ENCODE measurements at regions not wholly inside any gene's neighbourhood (a gene's known extent, or its start where the extent isn't known, plus 50 kb on each side); places are given as distances from the start of the nearest gene placed in this dataset.

DNA sequence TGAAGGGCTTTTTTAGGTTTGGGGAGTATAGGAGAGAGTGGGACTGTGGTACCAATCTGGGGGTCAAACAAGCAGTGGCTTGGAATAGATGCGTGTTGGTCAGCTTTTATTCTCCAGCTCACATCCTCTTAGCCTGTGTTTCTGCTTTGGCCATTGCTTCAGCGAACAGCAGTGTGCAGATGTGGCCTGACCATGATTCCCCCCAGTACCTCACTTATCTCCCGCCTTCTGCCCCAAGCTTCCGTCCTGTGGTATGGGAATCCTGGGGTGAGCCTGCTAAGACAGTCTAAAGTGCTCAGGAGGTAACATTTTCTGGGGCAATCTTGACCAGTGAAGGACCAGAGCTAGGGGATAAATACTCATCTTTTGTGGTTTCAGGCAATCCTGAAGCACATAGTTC is 84.9 kb upstream of the TNP1 start:
- no peaks in the 10 kb centered on the region for H3K4me1 Mint-ChIP-seq (ENCODE audit: low read depth)
- TF ChIP-seq, protein P1, sequence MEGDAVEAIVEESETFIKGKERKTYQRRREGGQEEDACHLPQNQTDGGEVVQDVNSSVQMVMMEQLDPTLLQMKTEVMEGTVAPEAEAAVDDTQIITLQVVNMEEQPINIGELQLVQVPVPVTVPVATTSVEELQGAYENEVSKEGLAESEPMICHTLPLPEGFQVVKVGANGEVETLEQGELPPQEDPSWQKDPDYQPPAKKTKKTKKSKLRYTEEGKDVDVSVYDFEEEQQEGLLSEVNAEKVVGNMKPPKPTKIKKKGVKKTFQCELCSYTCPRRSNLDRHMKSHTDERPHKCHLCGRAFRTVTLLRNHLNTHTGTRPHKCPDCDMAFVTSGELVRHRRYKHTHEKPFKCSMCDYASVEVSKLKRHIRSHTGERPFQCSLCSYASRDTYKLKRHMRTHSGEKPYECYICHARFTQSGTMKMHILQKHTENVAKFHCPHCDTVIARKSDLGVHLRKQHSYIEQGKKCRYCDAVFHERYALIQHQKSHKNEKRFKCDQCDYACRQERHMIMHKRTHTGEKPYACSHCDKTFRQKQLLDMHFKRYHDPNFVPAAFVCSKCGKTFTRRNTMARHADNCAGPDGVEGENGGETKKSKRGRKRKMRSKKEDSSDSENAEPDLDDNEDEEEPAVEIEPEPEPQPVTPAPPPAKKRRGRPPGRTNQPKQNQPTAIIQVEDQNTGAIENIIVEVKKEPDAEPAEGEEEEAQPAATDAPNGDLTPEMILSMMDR (IDR thresholded peaks at IDR 0.05) = no peak
- no peaks in the 10 kb centered on the region for H3K36me3 Mint-ChIP-seq (ENCODE audit: low read depth)
- H3K27ac Mint-ChIP-seq = no peak overlapping the region
- no peak overlapping the region for H3K4me3 Mint-ChIP-seq
- DNase-seq = no peak
- H3K9me3 Mint-ChIP-seq = no peaks in the 10 kb centered on the region
- H3K27me3 Mint-ChIP-seq (ENCODE audit: insufficient read depth) = peaks cover 41% of the 10 kb centered on the region

DNA sequence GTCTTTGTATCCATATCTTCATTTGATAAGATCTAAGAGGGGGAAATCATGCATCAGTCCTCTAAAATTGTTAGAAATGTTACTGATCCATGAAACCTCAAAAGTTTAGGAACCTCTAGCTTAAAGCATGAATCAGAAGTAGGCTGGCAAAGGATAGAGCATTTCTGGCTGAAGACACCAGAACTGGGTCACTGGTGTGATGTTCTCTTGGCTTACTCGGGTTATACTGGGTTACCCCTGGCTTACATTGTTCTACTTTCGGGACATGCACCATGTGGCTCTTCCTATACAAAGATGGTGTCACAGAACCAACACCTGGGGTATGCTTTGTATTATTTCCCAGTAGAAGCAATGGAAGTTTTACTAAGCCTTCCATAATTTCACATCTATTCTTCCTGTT is 83.2 kb upstream of the TNP1 start:
- H3K4me1 Mint-ChIP-seq (ENCODE audit: low read depth) = no peaks in the 10 kb centered on the region
- H3K27ac Mint-ChIP-seq = no peak overlapping the region
- no peaks in the 10 kb centered on the region for H3K36me3 Mint-ChIP-seq (ENCODE audit: low read depth)
- H3K9me3 Mint-ChIP-seq = no peaks in the 10 kb centered on the region
- TF ChIP-seq, protein P1 (IDR thresholded peaks at IDR 0.05) = no peak
- H3K4me3 Mint-ChIP-seq = no peak overlapping the region
- no peak for DNase-seq
- peaks cover 39% of the 10 kb centered on the region for H3K27me3 Mint-ChIP-seq (ENCODE audit: insufficient read depth)

DNA sequence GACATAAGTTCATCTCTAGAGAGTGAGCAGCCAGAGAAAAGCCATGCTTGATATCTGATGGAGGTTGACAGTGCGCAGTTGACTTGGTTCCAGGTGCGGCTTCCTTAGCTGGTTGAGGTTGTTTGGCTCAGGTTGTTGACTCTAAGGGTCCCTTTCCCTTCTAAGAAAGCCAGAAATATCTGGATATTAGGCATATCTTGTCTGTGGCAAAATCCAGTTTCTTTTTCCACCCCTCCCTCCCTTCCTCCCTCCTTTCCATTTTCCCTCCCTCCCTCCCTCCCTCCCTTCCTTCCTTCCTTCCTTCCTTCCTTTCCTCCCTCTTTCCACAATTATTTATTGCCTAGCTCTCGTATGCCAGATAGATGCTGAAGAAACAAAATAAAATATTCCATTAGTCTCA is 82.6 kb upstream of the TNP1 start:
- no peak overlapping the region for H3K4me3 Mint-ChIP-seq
- H3K36me3 Mint-ChIP-seq (ENCODE audit: low read depth) = no peaks in the 10 kb centered on the region
- H3K4me1 Mint-ChIP-seq (ENCODE audit: low read depth) = no peaks in the 10 kb centered on the region
- H3K27me3 Mint-ChIP-seq (ENCODE audit: insufficient read depth) = peaks cover 45% of the 10 kb centered on the region
- no peak overlapping the region for H3K27ac Mint-ChIP-seq
- TF ChIP-seq, protein P1 (IDR thresholded peaks at IDR 0.05) = no peak
- no peaks in the 10 kb centered on the region for H3K9me3 Mint-ChIP-seq
- DNase-seq = no peak

DNA sequence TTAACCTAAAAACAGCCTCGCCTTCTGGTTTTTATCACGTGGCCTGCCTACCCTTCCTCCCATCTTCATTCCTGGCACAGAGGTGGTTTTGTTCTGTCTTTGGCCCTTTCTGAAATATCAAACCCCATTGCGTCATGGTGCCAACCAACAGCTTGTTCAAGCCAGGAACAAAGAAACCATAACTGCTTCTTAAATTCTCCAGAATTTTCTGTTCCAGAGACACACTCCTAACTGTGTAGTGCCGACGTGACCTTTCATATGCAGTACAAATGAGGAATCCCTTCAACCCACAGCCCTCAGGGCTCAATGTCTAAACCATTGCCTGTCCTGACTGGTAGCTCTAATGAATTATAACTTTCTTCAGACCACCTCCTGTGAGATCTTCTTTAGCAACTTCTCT is 82.2 kb upstream of the TNP1 start:
- Mint-ChIP-seq H3K4me1 (ENCODE audit: low read depth) (no peaks in the 10 kb centered on the region), H3K27me3 (ENCODE audit: insufficient read depth) (peaks cover 45% of the 10 kb centered on the region), H3K36me3 (ENCODE audit: low read depth) (no peaks in the 10 kb centered on the region), H3K4me3 (no peak overlapping the region), H3K9me3 (no peaks in the 10 kb centered on the region), H3K27ac (no peak overlapping the region)
- TF ChIP-seq, protein P1 (IDR thresholded peaks at IDR 0.05) = no peak
- no peak for DNase-seq

DNA sequence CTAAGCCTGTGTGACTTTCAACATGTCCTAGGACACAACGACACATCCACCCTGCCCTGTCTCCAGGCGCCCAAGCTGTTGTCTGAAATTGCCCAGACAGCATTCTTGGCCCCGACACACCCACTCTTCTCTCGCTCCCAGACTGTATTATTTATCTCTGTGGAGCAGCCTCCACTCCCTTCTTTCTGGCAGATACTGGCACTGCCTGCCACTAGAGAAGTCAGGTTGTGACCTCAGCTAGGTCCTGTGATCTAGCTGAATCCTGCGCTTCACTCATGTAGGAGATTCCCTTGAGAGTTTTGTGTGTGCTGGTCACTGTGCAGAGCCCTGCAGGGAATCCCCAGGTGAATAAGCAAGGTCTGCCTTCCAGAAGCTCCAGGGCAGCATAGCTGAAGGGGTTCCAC is 77.1 kb upstream of the TNP1 start:
- TF ChIP-seq, protein P1 (IDR thresholded peaks at IDR 0.05) = no peak
- Mint-ChIP-seq H3K36me3 (ENCODE audit: low read depth) (no peaks in the 10 kb centered on the region), H3K4me3 (no peak overlapping the region), H3K27ac (no peak overlapping the region), H3K4me1 (ENCODE audit: low read depth) (no peaks in the 10 kb centered on the region), H3K9me3 (no peaks in the 10 kb centered on the region), H3K27me3 (ENCODE audit: insufficient read depth) (peaks cover 40% of the 10 kb centered on the region)
- no peak for DNase-seq

DNA sequence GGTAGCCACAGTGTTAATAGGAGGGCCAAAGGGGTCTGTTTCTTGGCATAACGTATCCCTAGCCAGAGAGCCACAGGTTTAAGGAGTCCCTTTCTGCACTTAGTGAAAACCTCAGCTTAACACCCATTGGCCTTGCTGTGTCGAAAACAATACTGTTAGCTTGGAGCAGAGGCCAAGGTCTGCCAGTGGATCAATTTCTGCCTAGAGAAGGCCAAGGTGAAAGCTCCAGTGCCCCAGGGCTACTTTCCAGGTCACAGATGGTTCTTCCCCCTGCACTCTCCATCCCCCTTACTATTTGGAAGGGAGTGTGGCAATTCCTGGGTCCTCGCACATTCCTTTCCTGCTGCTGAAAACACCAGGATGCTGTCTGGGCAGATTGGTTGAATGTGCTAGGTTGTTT is 74.8 kb upstream of the TNP1 start:
- TF ChIP-seq, protein P1 (IDR thresholded peaks at IDR 0.05) = no peak
- Mint-ChIP-seq H3K9me3 (no peaks in the 10 kb centered on the region), H3K36me3 (ENCODE audit: low read depth) (no peaks in the 10 kb centered on the region), H3K27ac (no peak overlapping the region), H3K4me1 (ENCODE audit: low read depth) (no peaks in the 10 kb centered on the region), H3K27me3 (ENCODE audit: insufficient read depth) (peaks cover 30% of the 10 kb centered on the region), H3K4me3 (no peak overlapping the region)
- no peak for DNase-seq

Measured in HFFc6 (cell line).